ENCODE measurements at regions not wholly inside any gene's neighbourhood (a gene's known extent, or its start where the extent isn't known, plus 50 kb on each side); places are given as distances from the start of the nearest gene placed in this dataset.

GRCh38 chr5:143698574-143698973 lies 113.4 kb upstream of the HMHB1 start:
- no peak overlapping the region for H3K4me3 ChIP-seq (replicated peaks in 1 of 2; ENCODE audit: low read depth in 2 of 2, low read length in 2 of 2)
- TF ChIP-seq CTCF (IDR thresholded peaks at IDR 0.05; ENCODE audit: low read depth, low read length), result no peak
- DNase-seq (ENCODE audit: low read depth in 2 of 2), result no peak

- no peak overlapping the region for H3K4me3 ChIP-seq (replicated peaks in 1 of 2; ENCODE audit: low read depth in 2 of 2, low read length in 2 of 2)
- DNase-seq (ENCODE audit: low read depth in 2 of 2), result no peak
- no peak for TF ChIP-seq CTCF (IDR thresholded peaks at IDR 0.05; ENCODE audit: low read depth, low read length)
These were observed 115.0 kb upstream of the HMHB1 start for GRCh38 chr5:143696921-143697320.

- H3K4me3 ChIP-seq (replicated peaks in 1 of 2; ENCODE audit: low read depth in 2 of 2, low read length in 2 of 2), result no peak overlapping the region
- no peak for TF ChIP-seq CTCF (IDR thresholded peaks at IDR 0.05; ENCODE audit: low read depth, low read length)
- DNase-seq (ENCODE audit: low read depth in 2 of 2), result no peak
These were observed 116.0 kb upstream of the HMHB1 start for GRCh38 chr5:143695941-143696340.

GRCh38 chr5:143695244-143695864 lies 116.6 kb upstream of the HMHB1 start:
- no peak for DNase-seq (ENCODE audit: low read depth in 2 of 2)
- TF ChIP-seq CTCF (IDR thresholded peaks at IDR 0.05; ENCODE audit: low read depth, low read length), result no peak
- no peak overlapping the region for H3K4me3 ChIP-seq (replicated peaks in 1 of 2; ENCODE audit: low read depth in 2 of 2, low read length in 2 of 2)

GRCh38 chr5:143694357-143694756 lies 117.6 kb upstream of the HMHB1 start:
- no peak for DNase-seq (ENCODE audit: low read depth in 2 of 2)
- H3K4me3 ChIP-seq (replicated peaks in 1 of 2; ENCODE audit: low read depth in 2 of 2, low read length in 2 of 2), result no peak overlapping the region
- no peak for TF ChIP-seq CTCF (IDR thresholded peaks at IDR 0.05; ENCODE audit: low read depth, low read length)

- TF ChIP-seq CTCF (IDR thresholded peaks at IDR 0.05; ENCODE audit: low read depth, low read length), result no peak
- DNase-seq (ENCODE audit: low read depth in 2 of 2), result no peak
- H3K4me3 ChIP-seq (replicated peaks in 1 of 2; ENCODE audit: low read depth in 2 of 2, low read length in 2 of 2), result no peak overlapping the region
These were observed 118.2 kb upstream of the HMHB1 start for GRCh38 chr5:143693651-143694252.

GRCh38 chr5:143692342-143692741 lies 119.6 kb upstream of the HMHB1 start:
- no peak overlapping the region for H3K4me3 ChIP-seq (replicated peaks in 1 of 2; ENCODE audit: low read depth in 2 of 2, low read length in 2 of 2)
- no peak for TF ChIP-seq CTCF (IDR thresholded peaks at IDR 0.05; ENCODE audit: low read depth, low read length)
- no peak for DNase-seq (ENCODE audit: low read depth in 2 of 2)

Data from cardiac fibroblast (primary cell).